OCI-LY3 (cell line): ENCODE measurements at regions not wholly inside any gene's neighbourhood (a gene's known extent, or its start where the extent isn't known, plus 50 kb on each side); places are given as distances from the start of the nearest gene placed in this dataset.

Source experiments
- H2AFZ ChIP-seq: fragments of 200-600, 300-600 bp; shearing (Covaris generic); 2 replicates; pipeline ENCODE4 v1.6.0; 2014; ENCODE audit warnings: antibody characterized with exemption, low read depth, low read length
- H3K27ac ChIP-seq: fragments of 200-600, 300-600 bp; sonication (generic); 2 replicates; pipeline ENCODE4 v1.5.1; 2014; ENCODE audit warnings: mild to moderate bottlenecking, low read length, moderate library complexity, mixed read lengths
- H3K27me3 ChIP-seq: fragments of 200-600, 300-600 bp; sonication (generic); 2 replicates; pipeline ENCODE4 v1.6.1; 2014; ENCODE audit warnings: low read depth, low read length, mixed read lengths
- H3K36me3 ChIP-seq: fragments of 200-600, 300-600 bp; sonication (generic); replicated peaks from 2 replicates; pipeline ENCODE3; 2014; ENCODE audit warnings: low read depth, low read length, mixed read lengths
- H3K4me1 ChIP-seq: fragments of 300-600, 200-600 bp; sonication (generic); 2 replicates; pipeline ENCODE4 v1.6.1; 2014; ENCODE audit warnings: low read length, mixed read lengths
- H3K4me2 ChIP-seq: fragments of 200-600, 300-600 bp; sonication (generic); 2 replicates; pipeline ENCODE4 v1.6.1; 2014; ENCODE audit warnings: low read length, mixed read lengths
- H3K4me3 ChIP-seq: fragments of 300-600, 200-600 bp; sonication (generic); 2 replicates; pipeline ENCODE4 v1.5.1; 2014; ENCODE audit warnings: antibody characterized with exemption, mild to moderate bottlenecking, low read length, moderate library complexity
- H3K79me2 ChIP-seq: fragments of 300-600, 200-600 bp; shearing (Covaris generic); 2 replicates; pipeline ENCODE4 v1.6.1; 2014; ENCODE audit warnings: mild to moderate bottlenecking, low read length, mixed read lengths
- H3K9ac ChIP-seq: fragments of 300-600, 200-600 bp; shearing (Covaris generic); 2 replicates; pipeline ENCODE4 v1.6.0; 2014; ENCODE audit warnings: mild to moderate bottlenecking, low read length, moderate library complexity
- H3K9me3 ChIP-seq: fragments of 200-600, 300-600 bp; shearing (Covaris generic); 2 replicates; pipeline ENCODE4 v1.6.1; 2014; ENCODE audit warnings: low read length, mixed read lengths; ENCODE audit not compliant: insufficient read depth
- H4K20me1 ChIP-seq: fragments of 200-600, 300-600 bp; sonication (generic); 2 replicates; pipeline ENCODE4 v1.6.1; 2016; ENCODE audit warnings: low read length, mixed read lengths; ENCODE audit not compliant: insufficient read depth
- CTCF ChIP-seq: fragments of 200-600, 300-600 bp; sonication (generic); IDR thresholded peaks from 2 replicates; pipeline ENCODE4 v1.5.1; 2014; ENCODE audit warnings: antibody characterized with exemption, low read length, low read depth
- EZH2phosphoT487 ChIP-seq: fragments of 200-600 bp; shearing (Covaris generic); IDR thresholded peaks from 2 replicates; pipeline ENCODE4 v1.6.1; 2018; ENCODE audit warnings: antibody characterized with exemption, mixed run types, low read depth

- H3K9ac ChIP-seq, result no peak overlapping the region
- H3K4me3 ChIP-seq, result no peak overlapping the region
- H3K9me3 ChIP-seq, result no peaks in the 10 kb centered on the region
- no peak overlapping the region for H3K4me2 ChIP-seq
- H2AFZ ChIP-seq, result no peak overlapping the region
- H4K20me1 ChIP-seq, result no peaks in the 10 kb centered on the region
- no peak overlapping the region for H3K27ac ChIP-seq
- TF ChIP-seq EZH2phosphoT487 (no peak), CTCF (no peak)
- no peaks in the 10 kb centered on the region for H3K36me3 ChIP-seq
- H3K27me3 ChIP-seq, result peaks cover 14% of the 10 kb centered on the region
- H3K79me2 ChIP-seq, result no peaks in the 10 kb centered on the region
- 0 out of 2 replicates have a peak, but pooled peaks cover 6% of the 10 kb centered on the region for H3K4me1 ChIP-seq
Observed at GRCh38 chr3:43998836-43999727, 242.6 kb upstream of the TOPAZ1 start.

DNA sequence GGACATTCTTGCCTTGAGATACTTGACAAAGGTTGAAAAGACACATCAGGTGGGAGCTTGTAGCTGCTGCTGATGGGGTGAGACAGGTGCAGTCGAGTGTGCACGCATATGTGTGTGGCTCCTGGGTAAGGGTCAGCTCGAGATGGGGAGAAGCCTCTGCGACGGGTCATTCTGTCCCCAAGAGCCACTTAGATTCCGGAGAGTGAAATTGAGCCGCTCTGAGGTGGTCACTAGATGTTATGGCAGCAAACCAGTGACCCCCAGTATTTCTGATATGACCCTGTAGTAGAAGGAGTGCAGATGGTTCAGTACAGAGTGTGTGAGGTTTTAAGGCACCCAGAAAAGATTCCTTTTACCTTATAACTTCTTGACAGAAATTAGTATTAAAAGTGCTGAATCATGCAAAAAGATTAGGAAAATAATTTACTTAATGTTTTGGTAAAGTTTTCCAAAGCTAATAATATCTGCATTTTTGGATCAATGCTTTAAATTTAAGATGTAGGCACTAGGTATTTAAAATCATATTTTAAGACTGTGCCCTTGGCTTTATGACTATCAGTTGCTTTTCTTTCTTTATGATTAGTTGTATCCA, 241.9 kb upstream of the TOPAZ1 start:
- no peak for TF ChIP-seq CTCF
- no peak for TF ChIP-seq EZH2phosphoT487
- Histone ChIP-seq H3K27me3 (peaks cover 20% of the 10 kb centered on the region), H4K20me1 (no peaks in the 10 kb centered on the region), H3K9ac (no peak overlapping the region), H3K4me2 (no peak overlapping the region), H3K79me2 (no peaks in the 10 kb centered on the region), H3K4me3 (no peak overlapping the region), H3K4me1 (0 out of 2 replicates have a peak, but pooled peaks cover 6% of the 10 kb centered on the region), H3K36me3 (no peaks in the 10 kb centered on the region), H3K27ac (no peak overlapping the region), H2AFZ (no peak overlapping the region), H3K9me3 (no peaks in the 10 kb centered on the region)

DNA sequence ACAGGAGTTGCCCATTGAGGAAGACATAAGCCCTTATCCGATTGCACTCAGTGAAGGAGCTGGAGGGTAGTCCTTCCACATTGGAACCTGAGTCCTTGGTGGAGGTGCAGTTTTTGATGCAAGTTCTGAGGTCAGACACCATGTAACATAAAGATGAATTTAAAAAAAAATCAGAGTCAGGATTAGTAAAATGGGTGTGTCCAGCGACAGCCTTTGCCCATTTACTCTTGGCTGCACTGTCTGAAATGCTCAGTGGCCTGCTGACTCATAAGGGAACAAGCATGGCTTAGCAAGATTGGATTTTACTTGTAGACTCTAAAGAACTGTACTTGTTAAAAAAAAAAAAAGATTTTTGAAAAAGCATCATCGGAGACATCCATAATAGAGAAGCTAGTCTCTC, 241.1 kb upstream of the TOPAZ1 start:
- Histone ChIP-seq H3K4me2 (no peak overlapping the region), H3K4me1 (0 out of 2 replicates have a peak, but pooled peaks cover 6% of the 10 kb centered on the region), H2AFZ (no peak overlapping the region), H3K36me3 (no peaks in the 10 kb centered on the region), H3K9me3 (no peaks in the 10 kb centered on the region), H3K27ac (no peak overlapping the region), H4K20me1 (no peaks in the 10 kb centered on the region), H3K79me2 (no peaks in the 10 kb centered on the region), H3K27me3 (peaks cover 25% of the 10 kb centered on the region), H3K9ac (no peak overlapping the region), H3K4me3 (no peak overlapping the region)
- TF ChIP-seq CTCF, result no peak
- TF ChIP-seq EZH2phosphoT487, result no peak

- no peak overlapping the region for H2AFZ ChIP-seq
- H3K36me3 ChIP-seq, result no peaks in the 10 kb centered on the region
- TF ChIP-seq CTCF, result no peak
- no peak for TF ChIP-seq EZH2phosphoT487
- H4K20me1 ChIP-seq, result no peaks in the 10 kb centered on the region
- H3K4me2 ChIP-seq, result no peak overlapping the region
- no peak overlapping the region for H3K9ac ChIP-seq
- no peak overlapping the region for H3K27ac ChIP-seq
- H3K27me3 ChIP-seq, result peaks cover 25% of the 10 kb centered on the region
- H3K4me3 ChIP-seq, result no peak overlapping the region
- H3K9me3 ChIP-seq, result no peaks in the 10 kb centered on the region
- no peaks in the 10 kb centered on the region for H3K79me2 ChIP-seq
- H3K4me1 ChIP-seq, result 0 out of 2 replicates have a peak, but pooled peaks cover 6% of the 10 kb centered on the region
Observed at GRCh38 chr3:44001072-44001471, 240.6 kb upstream of the TOPAZ1 start.
